Ovary (tissue), 3 donors: ENCODE measurements at regions not wholly inside any gene's neighbourhood (a gene's known extent, or its start where the extent isn't known, plus 50 kb on each side); places are given as distances from the start of the nearest gene placed in this dataset.

Source experiments
- EP300 ChIP-seq: sonication (generic); formaldehyde crosslinking; IDR thresholded peaks from one replicate; pipeline ENCODE4 v1.6.1; 2017; ENCODE audit warnings: antibody characterized with exemption
- TF ChIP-seq, protein P1 (sequence below), 3 donors: fragments of 450-650 bp in 2 of 3; fragments of 200-600 bp in 1 of 3; IDR thresholded peaks; one replicate each; pipeline versions ENCODE4 v1.5.1 to v1.8.0; 2016 to 2022; ENCODE audit warnings: antibody characterized with exemption in 3 of 3, mild to moderate bottlenecking in 1 of 3
- donor health status: DM: no; HTN: no; CAD: no.

DNA sequence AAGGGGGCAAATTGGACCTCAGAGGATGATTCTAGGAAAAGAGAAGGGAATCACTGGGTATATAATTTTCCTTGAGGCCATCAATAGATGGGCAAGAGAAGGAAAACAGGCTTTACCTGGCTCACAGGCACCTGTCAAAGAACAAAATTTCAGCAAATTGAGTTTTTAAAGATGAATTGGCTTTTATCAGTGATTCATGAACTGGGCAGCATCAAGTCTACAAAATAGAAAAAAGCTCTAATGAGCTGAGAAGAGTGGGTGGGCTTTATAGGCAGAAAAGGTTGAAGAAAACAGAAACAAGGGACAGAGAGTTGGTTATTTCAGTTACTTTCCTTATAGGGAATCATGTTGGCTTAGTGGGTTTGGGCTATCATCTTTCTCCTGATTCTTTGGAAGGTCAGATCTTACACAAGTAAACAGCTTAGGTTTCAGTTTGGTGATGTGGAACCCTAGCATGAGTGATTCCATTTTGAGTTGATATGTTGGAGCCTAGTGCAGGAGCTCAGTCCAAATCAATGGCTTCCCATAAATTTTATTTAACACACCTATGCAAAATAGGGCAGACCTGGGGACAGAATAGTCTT is 120.7 kb upstream of the MED14 start:
- TF ChIP-seq, protein P1, sequence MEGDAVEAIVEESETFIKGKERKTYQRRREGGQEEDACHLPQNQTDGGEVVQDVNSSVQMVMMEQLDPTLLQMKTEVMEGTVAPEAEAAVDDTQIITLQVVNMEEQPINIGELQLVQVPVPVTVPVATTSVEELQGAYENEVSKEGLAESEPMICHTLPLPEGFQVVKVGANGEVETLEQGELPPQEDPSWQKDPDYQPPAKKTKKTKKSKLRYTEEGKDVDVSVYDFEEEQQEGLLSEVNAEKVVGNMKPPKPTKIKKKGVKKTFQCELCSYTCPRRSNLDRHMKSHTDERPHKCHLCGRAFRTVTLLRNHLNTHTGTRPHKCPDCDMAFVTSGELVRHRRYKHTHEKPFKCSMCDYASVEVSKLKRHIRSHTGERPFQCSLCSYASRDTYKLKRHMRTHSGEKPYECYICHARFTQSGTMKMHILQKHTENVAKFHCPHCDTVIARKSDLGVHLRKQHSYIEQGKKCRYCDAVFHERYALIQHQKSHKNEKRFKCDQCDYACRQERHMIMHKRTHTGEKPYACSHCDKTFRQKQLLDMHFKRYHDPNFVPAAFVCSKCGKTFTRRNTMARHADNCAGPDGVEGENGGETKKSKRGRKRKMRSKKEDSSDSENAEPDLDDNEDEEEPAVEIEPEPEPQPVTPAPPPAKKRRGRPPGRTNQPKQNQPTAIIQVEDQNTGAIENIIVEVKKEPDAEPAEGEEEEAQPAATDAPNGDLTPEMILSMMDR (IDR thresholded peaks at IDR 0.05) = no peak
- TF ChIP-seq EP300 = no peak
